HG02623 (cell line): ENCODE measurements at regions not wholly inside any gene's neighbourhood (a gene's known extent, or its start where the extent isn't known, plus 50 kb on each side); places are given as distances from the start of the nearest gene placed in this dataset.
A peak's percentile ranks its signal among the peaks of the same experiment; 100 is the strongest.
"Not testable (repeated sequence)": the region's sequence is repeated elsewhere in the genome, so short reads cannot be mapped to it uniquely, and the experiment has no call there.

ENCODE experiments used
- ATAC-seq: cut with Tn5 transposase; IDR thresholded peaks from one replicate; pipeline ENCODE4 v1.9.1; 2021; ENCODE audit warnings: moderate library complexity; ENCODE audit not compliant: unreplicated experiment

- no peak for ATAC-seq
These were observed 74.0 kb upstream of the SAMSN1 start for GRCh38 chr21:14620152-14620551.

GRCh38 chr21:14617871-14618270, 71.8 kb upstream of the SAMSN1 start:
- no peak for ATAC-seq

DNA sequence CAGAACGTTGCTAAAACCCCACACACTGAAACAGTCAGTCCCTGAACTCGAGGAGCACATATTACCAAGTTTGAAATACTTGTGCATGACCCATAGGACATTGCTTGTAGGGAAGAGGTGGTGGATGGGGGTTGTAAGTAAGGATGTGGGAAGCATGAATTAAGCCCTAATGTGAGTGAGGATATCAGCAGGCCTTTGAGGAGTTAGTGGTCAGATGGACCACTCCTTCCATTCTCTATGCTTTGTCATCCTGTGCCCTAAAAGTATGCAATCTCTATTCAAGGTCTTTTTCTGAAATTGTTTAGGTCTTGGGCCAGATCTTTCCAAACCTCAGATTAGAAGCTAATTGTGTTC, 70.9 kb upstream of the SAMSN1 start:
- ATAC-seq: no peak

- no peak for ATAC-seq
These were observed 70.4 kb upstream of the SAMSN1 start for GRCh38 chr21:14616380-14617039.

GRCh38 chr21:14615359-14615974, 69.4 kb upstream of the SAMSN1 start:
- no peak for ATAC-seq

GRCh38 chr21:14614287-14614686, 68.2 kb upstream of the SAMSN1 start:
- ATAC-seq: no peak

DNA sequence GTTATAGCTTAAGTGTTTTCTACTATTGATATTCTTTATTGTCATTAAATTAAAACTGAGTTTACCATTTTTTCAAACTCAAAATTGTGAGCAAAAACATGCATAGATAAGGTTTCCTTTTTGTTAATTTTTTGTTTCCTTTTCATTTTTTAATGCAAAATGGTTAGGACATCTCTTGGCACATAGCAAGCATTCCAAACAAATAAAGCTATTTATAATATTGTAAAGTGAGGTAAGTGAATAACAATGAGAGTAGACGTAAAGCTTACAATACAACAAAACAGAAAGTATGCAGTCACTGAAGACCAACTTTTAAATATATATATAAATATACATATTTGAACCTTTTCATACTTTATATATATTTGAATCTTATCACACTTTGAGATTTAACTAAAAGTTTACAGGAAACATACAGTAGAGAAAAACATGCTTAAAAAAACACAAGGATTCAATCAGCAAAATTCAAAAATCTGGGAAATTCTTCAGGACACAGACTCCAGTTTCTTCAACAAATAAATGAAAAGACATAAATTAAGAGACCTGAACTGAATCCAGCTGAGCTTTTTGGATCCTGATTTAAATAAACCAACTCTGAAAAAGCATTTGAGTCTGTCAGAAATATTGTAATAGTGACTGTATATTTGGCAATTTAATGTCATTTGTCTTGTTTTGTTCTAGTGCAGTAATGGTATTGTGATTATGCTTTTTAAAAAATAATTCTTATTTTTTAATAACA, 67.5 kb upstream of the SAMSN1 start:
- no peak for ATAC-seq

DNA sequence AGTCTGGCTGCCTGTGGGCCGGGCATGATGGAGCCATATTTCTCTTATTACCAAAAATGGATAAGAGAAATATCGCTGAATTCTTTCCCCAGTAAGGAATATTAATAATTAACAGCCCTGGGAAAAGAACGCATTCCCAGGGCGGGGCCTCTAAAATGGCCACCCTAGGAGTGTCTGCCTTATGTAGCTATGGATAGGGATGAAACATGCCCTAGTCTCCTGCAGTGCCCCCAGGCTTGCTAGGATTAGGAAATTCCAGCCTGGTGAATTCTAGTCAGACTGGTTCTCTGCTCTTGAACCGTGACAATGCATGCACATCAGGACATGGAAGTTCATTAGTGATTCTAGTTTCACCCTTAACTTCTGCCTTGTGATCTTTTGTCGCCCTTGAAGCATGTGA, 64.0 kb upstream of the SAMSN1 start:
- ATAC-seq: not testable (repeated sequence)

DNA sequence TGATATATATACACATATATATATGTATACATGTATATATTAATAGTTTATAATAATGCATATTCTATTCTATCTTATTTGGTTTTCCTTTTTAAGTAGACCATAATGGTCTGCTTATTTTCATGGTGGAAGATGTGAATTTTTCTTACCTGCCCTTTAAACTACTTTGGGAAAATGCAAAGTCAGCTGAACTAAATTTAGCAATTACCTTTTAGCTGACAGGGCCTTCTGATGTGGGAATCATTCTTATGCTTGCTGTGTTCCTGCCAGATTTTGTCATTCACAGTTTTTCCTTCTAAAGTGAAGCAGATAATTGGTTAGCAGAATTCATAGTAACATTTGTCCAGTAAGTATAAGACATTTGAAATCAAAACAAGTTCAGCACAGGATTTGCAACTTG, 63.2 kb upstream of the SAMSN1 start:
- ATAC-seq: no peak

DNA sequence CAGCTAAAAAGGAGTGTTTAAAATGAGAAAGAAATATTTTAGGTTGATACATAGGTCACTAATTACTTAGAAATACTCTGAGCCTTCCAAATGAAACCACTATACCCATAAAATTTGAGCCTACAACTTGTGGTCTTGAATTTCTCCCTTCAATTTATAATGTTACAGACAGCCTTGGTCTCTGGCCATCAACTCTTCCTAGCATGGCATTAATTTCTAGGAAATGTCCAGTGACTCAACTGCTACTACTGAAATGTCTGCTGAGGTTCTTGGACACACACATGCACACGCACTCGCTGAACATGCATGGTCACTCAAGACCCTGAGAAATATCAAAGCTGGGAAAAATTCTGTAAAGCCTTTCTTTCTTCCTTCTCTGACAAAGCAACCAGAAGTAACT, 61.1 kb upstream of the SAMSN1 start:
- no peak for ATAC-seq

DNA sequence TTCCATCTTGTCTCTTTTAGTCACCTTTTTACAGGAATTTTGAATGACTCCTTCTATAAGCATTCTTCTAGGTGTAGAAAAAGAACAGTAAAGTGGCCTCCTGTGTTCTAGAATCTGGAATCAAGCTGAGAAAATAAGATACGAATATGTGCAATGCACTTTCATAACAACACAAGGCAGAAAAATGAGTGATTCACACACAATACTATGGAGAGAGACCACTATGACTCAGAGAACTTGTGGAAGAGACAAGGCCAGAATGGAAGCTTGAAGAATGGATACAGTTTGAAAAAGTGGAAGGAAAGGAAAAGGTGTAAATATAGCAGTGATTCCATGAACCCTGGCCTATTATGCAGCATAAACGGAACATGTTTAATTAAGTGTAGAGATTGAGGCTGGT, 57.1 kb upstream of the SAMSN1 start:
- ATAC-seq: no peak

GRCh38 chr21:14602382-14602958, 56.4 kb upstream of the SAMSN1 start:
- ATAC-seq: peak; percentile 60

GRCh38 chr21:14600569-14601297, 54.6 kb upstream of the SAMSN1 start:
- ATAC-seq: no peak

GRCh38 chr21:14598065-14598464, 52.0 kb upstream of the SAMSN1 start:
- ATAC-seq: no peak
